Endothelial cell of umbilical vein (primary cell): ENCODE measurements at regions not wholly inside any gene's neighbourhood (a gene's known extent, or its start where the extent isn't known, plus 50 kb on each side); places are given as distances from the start of the nearest gene placed in this dataset.
A peak's percentile ranks its signal among the peaks of the same experiment; 100 is the strongest.

Experiments used
- BruUV-seq: library from RNA; stranded (reverse); fragments of 400-500 nt; replicated peaks from 2 replicates; lab custom pipeline; 2021; lab: Mats Ljungman, UMichigan
- CTCF ChIA-PET: fragments of 300-600, 350-600 bp; sonication (Branson Sonifier 250); formaldehyde crosslinking; loops from one replicate; lab custom pipeline; 2021; ENCODE audit warnings: antibody characterized with exemption, inconsistent platforms; lab: Charles Lee
- POLR2A ChIA-PET: fragments of 300-600, 350-600 bp; sonication (Branson Sonifier 250); formaldehyde crosslinking; loops from one replicate; lab custom pipeline; 2021; ENCODE audit warnings: antibody characterized with exemption, inconsistent platforms; lab: Charles Lee
- DNase-seq: peaks from one replicate; pipeline ENCODE4 v3.0.0-alpha.2; 2011; ENCODE audit warnings: low read depth, low spot score
- FAIRE-seq: peaks from 2 replicates; lab custom pipeline; 2011; peaks lifted over from hg19 to GRCh38; lab: Jason Lieb, UNC
- H2AFZ ChIP-seq: 2 replicates; pipeline ENCODE4 v1.6.0; 2012; ENCODE audit warnings: low read depth, low read length, control low read depth, inconsistent platforms
- H3K27ac ChIP-seq: 2 replicates; pipeline ENCODE4 v1.5.1; 2011; ENCODE audit warnings: low read depth, mild to moderate bottlenecking, control low read depth, low read length, moderate library complexity; ENCODE audit not compliant: insufficient read depth
- H3K27me3 ChIP-seq, 2 experiments: 2 replicates each; pipeline versions ENCODE4 v1.6.0 to v1.6.1; 2011; ENCODE audit warnings: low read length in 2 of 2, mixed read lengths in 1 of 2; ENCODE audit not compliant: control insufficient read depth in 2 of 2, insufficient read depth in 2 of 2
- H3K36me3 ChIP-seq, 2 experiments: 2 replicates in 1 of 2; 3 replicates in 1 of 2; pipeline ENCODE4 v1.5.1; 2011; ENCODE audit warnings: low read length in 2 of 2, mild to moderate bottlenecking in 1 of 2, moderate library complexity in 1 of 2; ENCODE audit not compliant: control insufficient read depth in 2 of 2, insufficient read depth in 2 of 2; ENCODE audit errors: extremely low read depth in 1 of 2
- H3K4me1 ChIP-seq: 3 replicates; pipeline ENCODE4 v1.5.1; 2011; ENCODE audit warnings: mild to moderate bottlenecking, low read length; ENCODE audit not compliant: control insufficient read depth, insufficient read depth; ENCODE audit errors: extremely low read depth
- H3K4me2 ChIP-seq: 2 replicates; pipeline ENCODE4 v1.6.1; 2011; ENCODE audit warnings: low read length, control low read depth, mixed read lengths; ENCODE audit not compliant: insufficient read depth
- H3K4me3 ChIP-seq, 3 experiments: fragments of 200-600 bp in 1 of 3; sonication (generic), shearing (Covaris generic) in 1 of 3; replicated peaks in 1 of 3; 2 replicates each; pipeline ENCODE4 v1.5.1; 2011 to 2016; ENCODE audit warnings: control low read depth in 3 of 3, low read length in 3 of 3, mild to moderate bottlenecking in 2 of 3, inconsistent platforms in 1 of 3, low read depth in 1 of 3, moderate library complexity in 1 of 3; ENCODE audit not compliant: insufficient read depth in 1 of 3
- H3K79me2 ChIP-seq: 2 replicates; pipeline ENCODE4 v1.6.0; 2012; ENCODE audit warnings: low read length, inconsistent platforms; ENCODE audit not compliant: control insufficient read depth, insufficient read depth
- H3K9ac ChIP-seq: replicated peaks from 2 replicates; pipeline ENCODE3; 2011; ENCODE audit warnings: low read length, control low read depth; ENCODE audit not compliant: insufficient read depth; ENCODE audit errors: extremely low read depth
- H3K9me1 ChIP-seq: replicated peaks from 3 replicates; pipeline ENCODE4 v1.6.0; 2011; ENCODE audit warnings: mild to moderate bottlenecking, low read length; ENCODE audit not compliant: control insufficient read depth, insufficient read depth; ENCODE audit errors: extremely low read depth
- H3K9me3 ChIP-seq: replicated peaks from 2 replicates; pipeline ENCODE4 v1.5.1; 2012; ENCODE audit warnings: low read length, inconsistent platforms; ENCODE audit not compliant: control insufficient read depth, insufficient read depth
- H4K20me1 ChIP-seq: replicated peaks from 2 replicates; pipeline ENCODE3; 2011; ENCODE audit warnings: mild to moderate bottlenecking, low read length; ENCODE audit not compliant: control insufficient read depth, insufficient read depth; ENCODE audit errors: extremely low read depth
- EZH2 ChIP-seq: IDR thresholded peaks from 2 replicates; pipeline ENCODE4 v1.6.1; 2012; ENCODE audit warnings: borderline replicate concordance, low read depth, mild to moderate bottlenecking, moderate library complexity, low read length, inconsistent platforms; ENCODE audit not compliant: severe bottlenecking
- FOS ChIP-seq: IDR thresholded peaks from 2 replicates; pipeline ENCODE4 v1.6.1; 2011; ENCODE audit warnings: mild to moderate bottlenecking, low read length, moderate library complexity, borderline replicate concordance; ENCODE audit not compliant: insufficient read depth
- GATA2 ChIP-seq: IDR thresholded peaks from 2 replicates; pipeline ENCODE4 v1.7.0; 2011; ENCODE audit warnings: low read depth, mild to moderate bottlenecking, moderate library complexity, mixed read lengths, low read length; ENCODE audit not compliant: insufficient read length, insufficient read depth
- JUN ChIP-seq: IDR thresholded peaks from 2 replicates; pipeline ENCODE4 v1.6.1; 2011; ENCODE audit warnings: borderline replicate concordance, low read depth; ENCODE audit not compliant: insufficient read length, insufficient read depth
- MYC ChIP-seq: IDR thresholded peaks from one replicate; pipeline ENCODE4 v1.6.1; 2011; ENCODE audit warnings: mild to moderate bottlenecking, low read depth, low read length
- POLR2A ChIP-seq: IDR thresholded peaks from 2 replicates; pipeline ENCODE4 v1.6.1; 2012; ENCODE audit warnings: low read depth, mild to moderate bottlenecking, control low read depth, low read length
- POLR2AphosphoS5 ChIP-seq: IDR thresholded peaks from 2 replicates; pipeline ENCODE4 v1.6.1; 2012; ENCODE audit warnings: low read depth, mild to moderate bottlenecking, control low read depth, low read length, moderate library complexity; ENCODE audit not compliant: insufficient read depth
- dilution Hi-C: fragments of 300-500 bp; cut with MboI; formaldehyde crosslinking; loops from one replicate; pipeline ENCODE4 v1.15.0; 2019; ENCODE audit warnings: low sequenced_read_pairs; ENCODE audit not compliant: extremely low pct_ligation_motif_present
- intact Hi-C: fragments of 100-400 bp; cut with micrococcal nuclease; formaldehyde crosslinking; loops from one replicate; pipeline ENCODE4 v1.10.0; 2022
- TF ChIP-seq, protein P1 (sequence below), 2 donors: IDR thresholded peaks; 1 replicate in 1 of 2; 2 replicates in 1 of 2; pipeline ENCODE4 v1.5.1; 2011; ENCODE audit warnings: low read length in 2 of 2, mild to moderate bottlenecking in 2 of 2, moderate library complexity in 2 of 2, control low read depth in 1 of 2, inconsistent platforms in 1 of 2, low read depth in 1 of 2; ENCODE audit not compliant: insufficient read depth in 1 of 2; ENCODE audit errors: extremely low read depth in 1 of 2
- TF ChIP-seq, protein P2 (sequence below): IDR thresholded peaks from 2 replicates; pipeline ENCODE4 v1.6.1; 2011; ENCODE audit not compliant: insufficient read depth, insufficient read length

DNA sequence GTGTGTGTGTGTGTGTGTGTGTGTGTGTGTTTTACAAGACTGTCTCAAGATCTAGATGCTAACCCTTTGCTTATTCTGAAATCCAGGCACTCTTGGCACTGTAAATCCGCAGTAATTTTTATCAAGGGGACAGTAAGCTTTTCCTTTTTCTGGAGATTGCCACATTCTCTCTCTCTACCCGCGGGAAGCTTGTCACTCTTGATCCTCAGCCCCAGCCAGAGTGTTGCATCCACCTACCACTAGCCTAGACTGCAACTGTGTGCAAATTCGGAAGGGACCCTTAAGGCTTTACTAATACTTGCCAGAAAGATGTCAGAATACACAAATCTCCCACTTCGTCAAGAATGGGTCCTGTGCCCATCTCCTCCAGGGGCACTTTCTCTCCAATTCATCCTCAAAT, 54.9 kb upstream of the EPB41L4A start:
- no peak overlapping the region for H2AFZ ChIP-seq
- no peaks in the 10 kb centered on the region for H3K27me3 ChIP-seq
- H3K4me1 ChIP-seq, result peaks cover 20% of the 10 kb centered on the region
- no peak for TF ChIP-seq POLR2AphosphoS5
- TF ChIP-seq JUN, result no peak
- no peak for TF ChIP-seq FOS
- TF ChIP-seq MYC, result no peak
- no peak for TF ChIP-seq GATA2
- no peak for TF ChIP-seq POLR2A
- no peaks in the 10 kb centered on the region for H3K79me2 ChIP-seq
- no peaks in the 10 kb centered on the region for H4K20me1 ChIP-seq
- no peak for DNase-seq
- no peak overlapping the region for H3K9ac ChIP-seq
- H3K27ac ChIP-seq, result no peak overlapping the region
- dilution Hi-C loops (no loop called here), intact Hi-C loops (loop anchor here (5.0 kb wide), 1 partner anchor 52 kb away; no protein-coding TSS in a partner anchor)
- H3K9me1 ChIP-seq, result no peaks in the 10 kb centered on the region
- ChIA-PET CTCF (interaction anchor here (3.0 kb wide), 1 partner anchor 54 kb away, joined by 16 read pairs; the partner anchor contains the start of gene EPB41L4A), POLR2A (no interaction called here)
- no peak overlapping the region for H3K4me2 ChIP-seq
- no TSS peak for BruUV-seq
- H3K4me3 ChIP-seq, result no peak overlapping the region
- no peak for FAIRE-seq
- H3K9me3 ChIP-seq, result no peaks in the 10 kb centered on the region
- no peaks in the 10 kb centered on the region for H3K36me3 ChIP-seq

DNA sequence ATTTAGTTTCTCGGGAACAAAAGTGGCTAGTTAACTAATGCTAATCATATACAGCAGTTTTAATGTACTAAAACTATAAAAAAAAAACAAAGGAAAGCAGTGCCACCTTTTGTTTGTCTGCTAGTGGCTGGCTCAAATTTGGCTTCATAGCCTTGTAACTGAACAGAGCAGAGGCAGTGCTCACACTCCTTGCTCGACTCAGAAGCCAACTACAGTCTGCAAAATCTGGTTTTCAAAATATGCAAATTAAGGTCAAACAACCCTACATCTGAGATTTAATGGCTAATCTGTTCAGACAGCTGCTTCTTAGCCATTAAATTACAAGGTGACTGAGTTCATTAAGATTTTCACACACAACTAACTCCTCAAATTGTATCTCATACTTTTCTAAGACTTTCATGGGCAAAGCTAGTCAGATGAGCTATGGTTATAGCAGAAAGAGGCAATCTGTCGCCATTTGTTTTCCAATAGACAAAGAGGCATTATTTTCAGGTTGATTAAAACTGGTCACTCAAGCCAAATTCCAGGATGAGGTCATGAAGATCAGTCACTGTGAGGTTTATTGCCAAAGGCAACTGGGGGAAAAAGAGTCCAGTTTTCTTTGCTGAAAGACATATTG, 56.8 kb upstream of the EPB41L4A start:
- Histone ChIP-seq H2AFZ (peak overlapping the region; percentile 30), H3K9ac (no peak overlapping the region), H3K4me3 (no peak overlapping the region), H3K36me3 (no peaks in the 10 kb centered on the region), H3K27me3 (no peaks in the 10 kb centered on the region), H3K9me3 (no peaks in the 10 kb centered on the region), H3K27ac (no peak overlapping the region), H3K9me1 (no peaks in the 10 kb centered on the region), H4K20me1 (no peaks in the 10 kb centered on the region), H3K4me2 (no peak overlapping the region), H3K79me2 (no peaks in the 10 kb centered on the region), H3K4me1 (peaks cover 22% of the 10 kb centered on the region)
- dilution Hi-C loops, result no loop called here
- intact Hi-C loops, result no loop called here
- DNase-seq (peak; percentile 64), FAIRE-seq (peak; percentile 4)
- POLR2A ChIA-PET, result no interaction called here
- BruUV-seq, result no TSS peak
- TF ChIP-seq MYC, result no peak
- no peak for TF ChIP-seq EZH2
- TF ChIP-seq JUN, result peak; percentile 28
- TF ChIP-seq, protein P1, sequence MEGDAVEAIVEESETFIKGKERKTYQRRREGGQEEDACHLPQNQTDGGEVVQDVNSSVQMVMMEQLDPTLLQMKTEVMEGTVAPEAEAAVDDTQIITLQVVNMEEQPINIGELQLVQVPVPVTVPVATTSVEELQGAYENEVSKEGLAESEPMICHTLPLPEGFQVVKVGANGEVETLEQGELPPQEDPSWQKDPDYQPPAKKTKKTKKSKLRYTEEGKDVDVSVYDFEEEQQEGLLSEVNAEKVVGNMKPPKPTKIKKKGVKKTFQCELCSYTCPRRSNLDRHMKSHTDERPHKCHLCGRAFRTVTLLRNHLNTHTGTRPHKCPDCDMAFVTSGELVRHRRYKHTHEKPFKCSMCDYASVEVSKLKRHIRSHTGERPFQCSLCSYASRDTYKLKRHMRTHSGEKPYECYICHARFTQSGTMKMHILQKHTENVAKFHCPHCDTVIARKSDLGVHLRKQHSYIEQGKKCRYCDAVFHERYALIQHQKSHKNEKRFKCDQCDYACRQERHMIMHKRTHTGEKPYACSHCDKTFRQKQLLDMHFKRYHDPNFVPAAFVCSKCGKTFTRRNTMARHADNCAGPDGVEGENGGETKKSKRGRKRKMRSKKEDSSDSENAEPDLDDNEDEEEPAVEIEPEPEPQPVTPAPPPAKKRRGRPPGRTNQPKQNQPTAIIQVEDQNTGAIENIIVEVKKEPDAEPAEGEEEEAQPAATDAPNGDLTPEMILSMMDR (IDR thresholded peaks at IDR 0.05; ENCODE audit: extremely low read depth in 1 of 2, insufficient read depth in 1 of 2, low read depth in 1 of 2, low read length in 2 of 2), result no peak
- TF ChIP-seq, protein P2, sequence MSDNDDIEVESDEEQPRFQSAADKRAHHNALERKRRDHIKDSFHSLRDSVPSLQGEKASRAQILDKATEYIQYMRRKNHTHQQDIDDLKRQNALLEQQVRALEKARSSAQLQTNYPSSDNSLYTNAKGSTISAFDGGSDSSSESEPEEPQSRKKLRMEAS, result no peak
- CTCF ChIA-PET, result interaction anchor here (0.6 to 2.6 kb wide), 2 partner anchors 16 to 426 kb away, joined by 3 to 14 read pairs; no protein-coding TSS in a partner anchor
